NCI-H774 (cell line): ENCODE measurements at regions not wholly inside any gene's neighbourhood (a gene's known extent, or its start where the extent isn't known, plus 50 kb on each side); places are given as distances from the start of the nearest gene placed in this dataset.
A peak's percentile ranks its signal among the peaks of the same experiment; 100 is the strongest.
"Not testable (repeated sequence)": the region's sequence is repeated elsewhere in the genome, so short reads cannot be mapped to it uniquely, and the experiment has no call there.

ENCODE experiments used
- DNase-seq: peaks from one replicate; lab custom pipeline; 2025; lab: John Stamatoyannopoulos, UW

DNA sequence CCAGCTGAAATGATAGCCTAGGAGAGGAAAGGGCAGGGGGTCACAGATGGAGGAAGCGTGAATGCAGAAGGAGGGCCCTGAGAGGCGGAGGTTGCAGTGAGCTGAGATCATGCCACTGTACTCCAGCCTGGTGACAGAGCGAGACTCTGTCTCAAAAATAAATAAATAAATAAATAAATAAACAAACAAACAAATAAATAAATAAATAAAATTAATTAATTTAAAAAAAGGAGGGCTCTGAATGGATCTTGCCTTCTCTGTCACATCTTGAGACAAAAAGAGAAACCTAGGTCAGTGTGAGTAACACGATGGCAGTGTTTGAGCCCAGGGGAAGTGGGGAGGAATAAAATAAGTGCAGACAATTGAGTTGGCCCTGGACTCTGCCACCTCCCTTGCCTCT is 182.3 kb upstream of the DAAM1 start:
- DNase-seq, result not testable (repeated sequence)

DNA sequence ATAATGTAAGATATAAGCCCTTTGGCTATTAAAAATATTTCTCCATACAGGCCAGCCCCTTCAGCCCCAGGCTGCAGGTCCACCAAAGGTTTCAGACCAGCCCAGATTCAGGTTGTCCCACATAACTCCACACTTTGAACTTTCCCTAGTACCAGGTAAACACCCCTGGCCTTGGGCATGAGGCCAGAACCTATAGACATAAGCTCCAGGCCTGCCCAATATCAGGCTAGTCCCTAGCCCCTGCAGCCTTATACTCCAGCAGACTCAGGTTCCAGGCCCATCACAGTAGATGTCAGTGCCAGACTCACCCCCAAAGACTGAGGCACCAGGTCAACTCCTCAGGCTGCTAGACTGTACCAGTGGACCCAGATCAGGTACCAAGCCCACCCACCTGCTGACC is 178.5 kb upstream of the DAAM1 start:
- DNase-seq, result no peak

DNA sequence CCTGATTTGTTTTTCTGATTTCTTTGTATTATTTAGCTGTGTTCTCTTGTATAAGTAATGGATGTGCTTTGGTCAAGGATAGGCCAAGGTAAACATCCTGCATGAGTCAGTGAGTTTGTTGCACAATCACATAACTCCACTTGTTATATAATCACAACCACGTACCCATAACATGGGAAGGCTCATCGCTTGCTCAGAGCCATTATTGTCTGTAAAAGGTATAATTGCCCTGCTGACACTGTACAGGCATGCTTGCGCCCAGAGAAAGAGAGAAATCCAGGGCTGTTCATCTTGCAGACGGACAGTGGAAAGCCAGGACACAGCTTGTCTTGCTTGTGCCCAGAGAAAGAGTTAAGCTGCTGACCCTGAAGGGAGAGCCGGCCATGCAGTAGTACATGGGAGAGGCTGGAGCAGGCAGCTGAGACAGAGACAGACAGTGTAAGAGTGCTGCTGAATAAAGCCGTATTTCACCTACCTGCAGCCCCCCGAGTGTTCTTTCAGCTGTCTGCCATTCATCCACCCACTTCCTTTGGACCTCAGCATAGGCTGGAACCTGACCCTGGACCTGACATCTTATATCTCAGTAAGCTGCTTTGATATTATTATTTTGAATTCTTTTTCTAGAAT is 174.7 kb upstream of the DAAM1 start:
- DNase-seq, result no peak

DNA sequence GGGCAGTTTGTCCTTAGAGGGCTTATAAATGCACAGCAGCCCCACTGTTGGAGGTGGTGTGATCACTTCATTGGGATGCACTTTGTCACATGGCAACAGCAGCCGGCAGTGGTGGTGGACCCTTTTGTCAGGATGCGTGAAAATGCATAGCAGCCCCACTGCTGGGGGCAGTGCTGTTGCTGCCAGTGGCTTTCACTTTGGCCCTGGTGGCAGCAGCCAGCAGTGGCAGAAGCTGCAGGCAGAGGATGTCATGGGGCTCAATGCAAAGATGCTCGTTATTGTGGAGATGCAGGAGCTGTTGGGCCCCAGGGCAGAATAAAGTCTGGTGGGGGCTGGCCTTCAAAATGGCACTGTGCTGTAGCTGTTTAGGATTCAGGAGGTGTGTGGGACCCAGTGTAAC is 173.0 kb upstream of the DAAM1 start:
- DNase-seq, result no peak

DNA sequence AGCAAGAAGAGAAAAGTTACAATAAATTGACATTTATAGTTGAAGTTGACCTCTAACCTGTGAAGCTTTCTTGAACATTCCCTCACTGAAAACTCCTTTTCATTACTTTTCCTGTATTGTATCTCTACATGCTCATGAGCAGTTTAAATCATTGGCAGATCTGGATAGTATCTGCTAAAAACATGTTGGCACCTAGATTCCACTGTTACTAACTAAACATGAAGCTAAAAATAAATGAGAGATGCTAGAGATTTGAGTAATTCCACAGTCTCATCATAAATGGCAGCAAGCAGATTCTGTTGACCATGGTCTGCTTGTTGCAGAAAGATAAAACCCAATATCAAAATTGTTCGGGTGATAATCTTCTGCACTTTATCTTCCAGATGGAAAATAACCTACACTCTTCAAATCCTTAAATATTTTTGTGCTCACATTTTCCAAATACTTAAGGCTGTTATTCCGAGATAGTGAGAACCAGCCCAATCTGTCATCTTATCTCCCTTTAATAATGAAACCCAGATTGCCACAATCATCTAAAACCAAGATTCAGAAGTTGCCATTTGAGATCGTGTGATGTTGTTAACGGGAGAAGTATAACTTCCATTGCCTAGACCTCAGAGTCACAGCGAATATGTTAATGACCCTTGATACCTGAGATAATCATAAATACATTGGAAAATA is 171.0 kb upstream of the DAAM1 start:
- DNase-seq, result no peak

DNA sequence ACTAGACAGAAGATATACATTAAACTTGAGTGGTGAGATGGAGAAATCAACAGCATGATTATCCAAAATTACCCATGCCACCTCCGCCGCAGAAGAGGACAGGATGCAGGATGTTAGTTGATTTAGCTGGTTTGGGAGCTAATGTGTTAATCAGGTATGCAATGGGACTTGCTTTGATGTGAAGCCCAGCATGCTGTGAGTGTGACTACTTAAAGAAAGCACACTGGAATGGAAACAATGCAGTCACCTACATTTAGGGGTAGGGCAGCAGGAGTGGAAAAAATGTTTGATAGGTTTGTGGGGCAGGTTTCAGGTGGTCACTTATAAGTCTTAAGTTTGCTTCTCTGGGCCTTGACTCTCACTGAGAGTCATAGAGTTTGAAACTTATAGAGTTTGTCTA is 170.0 kb upstream of the DAAM1 start:
- no peak for DNase-seq

DNA sequence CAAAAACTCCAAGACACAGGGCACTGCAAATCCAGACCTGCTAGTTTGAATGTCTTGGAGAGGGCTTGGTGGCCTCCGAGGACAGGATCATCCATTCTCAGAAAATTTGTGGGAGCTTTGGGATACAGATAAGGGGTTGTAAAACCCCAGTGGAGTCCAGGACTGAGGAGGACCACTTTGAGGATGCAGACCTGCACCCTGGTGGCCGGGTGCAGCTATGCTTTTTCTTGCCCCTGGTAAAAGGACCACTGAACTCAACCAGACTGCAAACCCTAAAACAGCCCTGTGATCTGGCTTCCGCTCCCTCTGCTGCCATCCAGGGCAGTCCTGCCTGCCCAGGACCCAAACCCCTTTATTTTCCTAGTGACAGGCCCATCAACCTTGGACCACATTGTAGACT is 169.5 kb upstream of the DAAM1 start:
- DNase-seq, result no peak

DNA sequence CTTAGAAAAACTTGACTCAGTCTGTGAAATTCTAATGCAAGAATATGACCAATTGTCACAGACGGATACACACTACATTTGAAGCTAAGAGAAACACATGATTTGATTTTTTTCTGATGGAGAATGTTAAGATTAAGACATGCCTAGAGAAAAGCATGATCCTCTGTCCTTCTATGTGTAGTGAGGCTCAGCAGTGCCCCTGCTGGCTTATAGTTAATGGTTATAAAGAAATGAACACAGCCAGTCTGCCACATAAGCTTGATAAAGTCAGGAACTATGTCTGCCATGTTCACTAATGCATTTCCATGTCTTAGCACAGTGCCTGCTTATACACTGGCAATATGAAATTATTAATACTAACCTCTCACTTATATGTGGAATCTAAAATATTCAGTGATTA is 168.1 kb upstream of the DAAM1 start:
- DNase-seq, result no peak

DNA sequence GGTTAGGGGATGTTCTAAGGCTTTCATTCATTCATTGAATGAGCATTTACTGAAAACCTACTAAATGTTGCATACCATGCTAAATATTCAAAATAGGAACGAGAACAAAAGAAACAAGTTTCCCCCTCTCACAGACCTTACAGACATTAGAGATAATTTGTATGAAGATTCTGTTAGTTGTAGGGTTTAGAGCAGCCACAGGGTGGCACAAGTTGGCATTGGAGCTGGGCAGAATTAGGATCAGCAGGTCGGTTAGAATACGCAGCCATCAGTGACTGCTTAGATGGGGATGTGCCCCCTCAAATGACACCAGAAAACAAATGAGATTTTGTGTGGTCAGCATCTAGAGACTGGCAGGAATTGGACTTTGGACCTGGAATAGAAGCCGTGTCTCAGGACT is 166.3 kb upstream of the DAAM1 start:
- no peak for DNase-seq

DNA sequence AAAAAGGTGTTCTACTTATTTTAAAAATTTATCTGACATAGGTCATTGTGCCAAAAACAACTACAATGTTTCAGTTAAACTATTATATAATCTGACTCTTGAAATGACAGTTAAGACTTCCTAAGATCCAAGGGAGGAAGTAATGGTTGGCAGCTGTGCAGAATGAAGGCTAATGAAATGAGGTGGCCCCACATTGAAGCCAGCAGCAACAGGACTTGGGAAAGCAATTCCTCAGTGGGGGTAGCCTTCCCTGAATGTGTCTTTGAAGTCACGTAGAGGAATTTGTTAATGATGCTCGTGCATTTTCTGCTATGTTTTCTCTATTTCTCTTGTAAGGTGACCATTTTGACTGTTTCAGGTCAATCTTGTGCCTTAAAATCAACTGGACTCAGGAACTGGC is 162.4 kb upstream of the DAAM1 start:
- no peak for DNase-seq

DNA sequence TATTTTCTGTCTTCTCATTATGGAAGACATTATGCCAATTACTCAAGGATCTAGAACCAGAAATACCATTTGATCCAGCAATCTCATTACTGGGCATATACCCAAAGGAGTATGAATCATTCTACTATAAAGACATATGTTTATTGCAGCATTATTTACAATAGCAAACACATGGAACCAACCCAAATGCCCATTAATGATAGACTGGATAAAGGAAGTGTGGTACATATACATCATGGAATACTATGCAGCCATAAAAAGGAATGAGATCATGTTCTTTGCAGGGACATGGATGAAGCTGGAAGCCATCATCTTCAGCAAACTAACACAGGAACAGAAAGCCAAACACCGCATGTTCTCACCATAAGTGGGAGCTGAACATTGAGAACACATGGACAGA is 161.8 kb upstream of the DAAM1 start:
- DNase-seq, result not testable (repeated sequence)

DNA sequence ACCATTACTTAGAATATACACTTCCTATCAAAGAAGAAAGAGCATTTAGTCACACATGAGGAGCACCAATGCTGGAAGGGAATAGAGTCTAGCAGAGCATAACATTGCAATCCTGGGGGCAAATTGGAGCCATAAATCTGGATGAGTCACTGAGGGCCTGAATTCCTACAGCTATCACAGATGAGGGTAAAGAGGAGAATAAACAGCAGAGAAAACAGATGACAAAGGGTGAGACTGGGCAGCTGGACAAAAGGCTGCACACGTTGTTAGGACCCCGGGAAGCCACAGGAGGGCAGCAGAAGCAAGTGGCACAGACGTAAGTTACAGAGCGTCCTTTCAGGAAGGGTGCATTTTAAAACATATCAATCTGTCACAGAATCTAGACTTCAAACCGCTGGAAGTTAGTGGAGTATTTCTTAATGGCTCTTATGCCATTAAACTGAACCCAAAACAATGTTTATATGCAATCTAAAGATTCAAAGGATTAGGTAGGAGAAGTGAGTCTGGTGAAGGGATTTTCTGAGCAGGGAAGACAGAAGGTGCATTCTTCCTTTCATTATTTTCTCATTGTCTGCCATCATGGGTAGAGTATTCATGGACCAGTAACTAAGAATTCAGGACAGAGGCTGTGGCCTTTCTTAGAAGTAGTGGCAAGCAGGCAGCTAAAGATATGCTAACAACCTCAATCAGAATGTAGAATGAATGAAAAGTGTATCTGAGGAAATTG is 159.8 kb upstream of the DAAM1 start:
- peak; percentile 11 for DNase-seq

DNA sequence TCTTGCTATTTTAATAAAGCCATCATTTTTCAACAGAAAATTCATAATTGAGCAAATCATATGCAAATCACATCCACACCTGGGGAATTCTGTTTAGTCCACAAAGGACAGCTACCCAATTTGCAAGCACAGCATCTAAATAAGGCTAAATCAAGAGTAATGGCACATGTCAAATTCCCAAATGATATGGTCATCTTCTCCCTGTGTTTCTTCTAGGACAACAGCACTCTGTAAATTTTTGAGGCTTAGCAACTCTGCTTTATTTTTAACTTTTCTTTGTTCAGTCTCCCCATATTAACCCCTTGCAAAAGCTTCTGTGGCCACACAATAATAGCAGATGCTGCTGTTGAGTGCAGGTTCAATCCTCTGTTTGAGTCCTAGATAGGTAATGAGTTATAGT is 155.6 kb upstream of the DAAM1 start:
- no peak for DNase-seq

DNA sequence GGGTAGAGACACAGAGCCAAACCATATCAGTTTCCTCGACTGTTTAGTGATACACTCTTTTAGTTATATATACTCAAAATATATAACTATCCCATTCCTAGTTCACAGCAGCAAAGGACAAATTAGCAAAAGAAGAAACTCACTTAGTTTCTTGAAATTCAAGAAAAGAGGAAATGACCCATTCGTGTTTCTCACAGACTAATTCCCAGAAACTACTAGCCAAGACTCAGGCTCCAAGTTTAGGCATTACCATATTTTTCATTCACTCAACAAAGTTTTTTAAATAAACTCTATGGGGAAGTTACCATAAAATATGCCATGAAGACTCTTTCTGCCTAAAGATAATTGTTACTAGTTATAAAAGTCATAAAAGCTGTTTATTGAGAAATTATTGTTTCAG is 152.3 kb upstream of the DAAM1 start:
- no peak for DNase-seq

DNA sequence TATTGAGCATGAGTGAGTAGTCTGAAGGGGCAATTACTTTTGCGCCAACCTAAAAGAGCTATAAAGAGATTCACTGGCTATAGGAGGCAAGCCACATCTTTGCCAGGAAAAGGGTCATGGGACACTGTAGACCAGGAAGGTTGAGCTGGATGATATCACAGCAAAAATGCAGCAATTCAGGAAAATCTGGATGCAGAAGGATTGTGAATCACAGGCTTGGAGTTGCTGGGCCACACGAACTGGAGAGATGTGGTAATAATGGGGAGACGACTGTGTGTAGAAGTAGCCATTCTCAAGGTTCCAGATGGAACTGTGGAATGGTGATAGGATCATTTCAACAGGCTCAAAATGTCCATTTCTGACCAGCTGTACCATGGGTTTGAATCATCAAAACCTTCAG is 151.4 kb upstream of the DAAM1 start:
- DNase-seq, result no peak

DNA sequence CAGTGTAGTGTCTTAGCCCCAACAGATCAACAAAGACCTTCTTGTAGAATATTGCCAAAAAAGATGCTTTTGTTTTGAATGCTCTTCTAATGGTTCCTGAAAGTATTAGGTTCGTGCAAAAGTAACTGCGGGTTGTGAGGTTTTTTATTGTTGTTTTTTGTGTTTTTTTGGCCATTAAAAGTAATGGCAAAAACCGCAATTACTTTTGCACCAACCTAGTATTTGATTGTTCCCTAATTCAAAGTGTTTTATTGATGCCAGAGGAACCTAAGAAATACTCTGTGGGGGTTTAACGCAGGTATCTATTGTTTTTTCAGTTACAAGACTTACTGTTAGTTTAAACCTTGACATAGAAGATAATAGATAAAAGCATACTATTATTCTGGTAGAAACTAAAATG is 150.8 kb upstream of the DAAM1 start:
- no peak for DNase-seq

DNA sequence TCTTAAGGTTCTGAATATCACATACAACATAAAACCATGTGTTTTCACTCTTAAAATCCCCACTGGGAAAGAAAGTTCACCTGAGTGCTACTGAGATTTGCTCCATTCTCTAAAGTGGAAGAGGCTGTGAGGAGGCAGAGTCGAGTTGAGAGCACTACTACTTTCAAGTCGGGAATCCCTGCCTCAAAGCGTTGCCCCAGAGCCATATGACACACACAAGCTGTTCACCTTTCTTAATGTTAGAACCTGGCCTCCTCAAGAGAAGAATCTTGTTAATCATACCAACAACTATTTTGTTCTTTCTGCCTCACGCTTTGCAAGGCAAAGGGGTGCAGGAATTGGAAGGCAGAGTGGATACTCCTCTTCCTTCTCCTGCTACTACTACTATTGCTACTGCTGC is 149.7 kb upstream of the DAAM1 start:
- no peak for DNase-seq

DNA sequence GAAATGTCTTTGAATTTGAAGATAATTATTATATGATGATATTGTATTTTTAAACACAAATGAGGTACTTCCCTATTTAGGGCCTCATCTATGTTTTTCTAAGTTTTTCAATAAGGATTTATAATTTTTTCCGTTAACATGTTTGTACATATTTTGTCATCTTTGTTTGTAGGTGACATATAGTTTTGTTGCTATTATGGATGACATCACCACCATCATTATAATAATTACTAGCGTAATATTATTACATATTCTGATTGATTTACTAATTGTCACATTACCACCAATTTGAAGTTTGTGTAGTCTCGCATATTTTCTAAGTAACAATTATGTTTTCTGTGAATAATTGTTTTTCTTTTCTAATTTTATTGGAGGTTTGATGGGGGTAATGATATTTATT is 147.2 kb upstream of the DAAM1 start:
- DNase-seq, result no peak

DNA sequence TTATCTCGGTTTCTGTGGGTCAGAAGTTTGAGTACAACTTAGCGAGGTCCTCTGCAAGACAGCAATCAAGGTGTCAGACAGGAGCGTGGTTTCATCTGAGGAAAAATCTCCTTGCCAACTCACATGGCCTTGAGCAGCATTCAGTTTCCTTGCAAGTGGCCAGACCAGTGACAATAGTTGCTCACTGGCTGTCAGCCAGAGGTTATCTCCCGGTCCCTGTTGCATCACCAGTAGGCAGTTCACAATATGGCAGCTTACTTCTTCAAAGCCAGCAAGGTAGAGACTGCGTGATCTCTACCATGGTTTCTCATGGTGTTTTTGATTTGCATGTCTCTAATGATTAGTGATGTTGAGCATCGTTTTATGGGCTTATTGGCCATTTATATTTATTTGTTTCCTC is 143.8 kb upstream of the DAAM1 start:
- no peak for DNase-seq

DNA sequence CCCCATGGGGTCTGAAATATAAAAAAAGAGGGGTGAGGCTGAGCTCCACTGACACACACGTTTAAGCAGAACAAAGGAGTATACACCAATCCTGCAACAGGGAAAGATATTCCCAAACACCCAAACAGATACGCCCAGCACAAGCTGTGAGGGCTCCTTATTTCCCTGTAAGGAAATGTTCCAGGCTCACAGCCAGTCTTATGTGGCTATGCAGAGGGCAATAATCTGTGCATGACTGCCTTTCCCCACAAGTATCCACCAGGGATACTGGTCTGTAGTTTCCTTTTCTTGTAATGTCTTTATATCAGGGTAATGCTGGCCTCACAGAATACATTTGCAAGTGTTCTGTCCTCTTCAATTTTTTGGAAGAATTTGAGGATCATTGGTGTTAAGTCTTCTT is 141.7 kb upstream of the DAAM1 start:
- no peak for DNase-seq

DNA sequence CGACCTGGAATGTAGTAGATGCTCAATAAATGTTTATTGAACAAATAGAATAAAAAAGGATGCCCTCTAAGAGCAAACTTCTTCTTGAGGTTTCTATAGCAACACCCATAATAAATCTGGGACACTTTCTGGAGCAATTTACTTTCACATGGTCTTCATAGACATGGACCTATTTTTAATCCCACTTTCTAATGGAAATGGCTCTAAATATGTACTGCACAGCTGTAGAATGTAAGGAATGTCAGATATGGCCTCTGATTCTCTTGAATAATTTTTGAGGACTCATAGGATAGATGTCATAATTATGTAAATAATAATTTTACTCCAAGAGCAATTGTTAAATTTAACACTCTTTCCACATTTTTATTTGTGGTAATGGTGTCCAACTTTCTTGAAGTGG is 133.5 kb upstream of the DAAM1 start:
- DNase-seq, result no peak

DNA sequence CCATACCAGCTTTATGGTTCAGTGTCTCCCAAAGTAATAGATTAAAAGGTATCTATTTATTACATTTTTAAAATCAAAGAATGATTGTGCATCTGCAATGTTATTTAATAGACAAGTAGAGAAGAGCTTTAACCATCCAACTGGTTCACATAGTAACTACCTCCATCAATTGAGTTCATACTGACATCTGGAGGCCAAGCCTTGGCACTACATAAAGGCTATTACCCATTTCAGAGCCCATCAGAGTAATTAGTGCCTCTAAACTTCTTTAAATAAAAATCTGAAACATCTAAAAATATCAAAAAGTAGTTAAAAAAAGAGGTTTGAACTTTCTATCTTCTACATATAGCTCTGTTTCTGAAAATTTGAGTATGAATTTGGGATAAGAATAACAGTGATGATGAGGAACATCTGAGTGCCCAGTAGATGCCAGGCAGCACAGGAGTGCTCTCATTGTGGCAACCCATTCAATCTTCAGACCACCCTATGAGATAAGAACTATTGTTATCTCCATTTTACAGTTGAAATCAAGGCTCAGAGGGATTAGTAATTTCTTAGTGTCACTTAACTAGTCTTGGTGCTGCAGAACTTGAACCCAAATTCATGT is 132.9 kb upstream of the DAAM1 start:
- no peak for DNase-seq

DNA sequence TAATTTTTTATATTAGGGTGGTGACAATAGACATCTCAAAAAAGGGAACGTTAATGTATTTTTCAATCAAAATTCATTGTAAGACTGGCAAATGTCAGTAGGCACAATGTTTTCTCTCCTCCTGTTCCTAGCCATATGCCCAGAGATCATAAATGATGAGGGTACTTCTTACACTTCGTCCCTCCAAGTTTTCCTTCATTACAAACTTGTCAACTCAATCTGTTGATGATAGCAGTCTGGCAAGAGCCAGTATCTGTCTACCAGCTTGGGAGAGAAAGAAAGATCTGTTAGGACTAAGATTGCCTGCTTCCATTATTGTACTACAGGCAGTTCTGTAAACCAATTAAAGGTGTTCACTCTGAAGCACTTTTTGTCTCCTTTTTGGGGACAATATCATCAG is 130.9 kb upstream of the DAAM1 start:
- no peak for DNase-seq
